ENCODE measurements at regions not wholly inside any gene's neighbourhood (a gene's known extent, or its start where the extent isn't known, plus 50 kb on each side); places are given as distances from the start of the nearest gene placed in this dataset.

DNA sequence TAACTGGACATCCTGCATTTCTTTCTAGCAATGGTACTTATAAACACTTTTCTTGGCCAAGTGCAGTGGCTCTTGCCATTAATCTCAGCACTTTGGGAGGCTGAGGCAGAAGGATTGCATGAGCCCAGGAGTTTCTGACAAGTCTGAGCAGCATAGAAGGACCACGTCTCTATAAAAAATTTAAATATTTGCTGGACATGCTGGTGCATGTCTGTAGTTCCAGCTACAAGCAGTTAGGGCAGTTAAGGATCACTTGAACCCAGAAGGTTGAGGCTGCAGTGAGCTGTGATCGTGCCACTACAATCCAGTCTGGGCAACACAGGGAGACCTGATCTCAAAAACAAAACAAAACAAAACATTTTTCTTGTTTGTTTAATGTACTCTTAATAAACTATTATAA is 434.0 kb downstream of the PLA2G4A start:
- TF ChIP-seq, protein P1, sequence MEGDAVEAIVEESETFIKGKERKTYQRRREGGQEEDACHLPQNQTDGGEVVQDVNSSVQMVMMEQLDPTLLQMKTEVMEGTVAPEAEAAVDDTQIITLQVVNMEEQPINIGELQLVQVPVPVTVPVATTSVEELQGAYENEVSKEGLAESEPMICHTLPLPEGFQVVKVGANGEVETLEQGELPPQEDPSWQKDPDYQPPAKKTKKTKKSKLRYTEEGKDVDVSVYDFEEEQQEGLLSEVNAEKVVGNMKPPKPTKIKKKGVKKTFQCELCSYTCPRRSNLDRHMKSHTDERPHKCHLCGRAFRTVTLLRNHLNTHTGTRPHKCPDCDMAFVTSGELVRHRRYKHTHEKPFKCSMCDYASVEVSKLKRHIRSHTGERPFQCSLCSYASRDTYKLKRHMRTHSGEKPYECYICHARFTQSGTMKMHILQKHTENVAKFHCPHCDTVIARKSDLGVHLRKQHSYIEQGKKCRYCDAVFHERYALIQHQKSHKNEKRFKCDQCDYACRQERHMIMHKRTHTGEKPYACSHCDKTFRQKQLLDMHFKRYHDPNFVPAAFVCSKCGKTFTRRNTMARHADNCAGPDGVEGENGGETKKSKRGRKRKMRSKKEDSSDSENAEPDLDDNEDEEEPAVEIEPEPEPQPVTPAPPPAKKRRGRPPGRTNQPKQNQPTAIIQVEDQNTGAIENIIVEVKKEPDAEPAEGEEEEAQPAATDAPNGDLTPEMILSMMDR (IDR thresholded peaks at IDR 0.05; ENCODE audit: low read length): no peak
- TF ChIP-seq EZH2 (IDR thresholded peaks at IDR 0.05; ENCODE audit: borderline replicate concordance, low read length): no peak
